ENCODE measurements at regions not wholly inside any gene's neighbourhood (a gene's known extent, or its start where the extent isn't known, plus 50 kb on each side); places are given as distances from the start of the nearest gene placed in this dataset.
"Not testable (repeated sequence)": the region's sequence is repeated elsewhere in the genome, so short reads cannot be mapped to it uniquely, and the experiment has no call there.

DNA sequence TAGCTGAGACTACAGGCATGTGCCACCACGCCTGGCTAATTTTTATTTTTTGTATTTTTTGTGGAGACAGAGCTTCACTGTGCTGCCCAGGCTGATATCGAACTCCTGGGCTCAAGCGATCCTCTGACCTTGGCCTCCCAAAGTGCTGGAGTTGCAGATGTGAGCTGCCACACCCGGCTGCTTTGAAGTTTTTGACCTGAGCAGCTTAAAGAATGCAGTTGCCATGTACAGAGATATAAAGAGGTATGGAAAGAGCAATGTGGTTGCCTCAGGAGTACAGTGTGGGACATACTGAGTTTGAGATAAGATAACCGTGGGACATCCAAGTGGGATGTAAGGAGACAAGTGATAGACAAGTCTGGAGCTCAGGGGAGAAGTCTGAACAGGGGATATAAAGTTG lies 82.7 kb upstream of the LSM14A start:
- CTCF ChIA-PET, result no interaction called here
- DNase-seq (ENCODE audit: low spot score), result no peak
- BruUV-seq (replicated peaks), result no TSS peak

DNA sequence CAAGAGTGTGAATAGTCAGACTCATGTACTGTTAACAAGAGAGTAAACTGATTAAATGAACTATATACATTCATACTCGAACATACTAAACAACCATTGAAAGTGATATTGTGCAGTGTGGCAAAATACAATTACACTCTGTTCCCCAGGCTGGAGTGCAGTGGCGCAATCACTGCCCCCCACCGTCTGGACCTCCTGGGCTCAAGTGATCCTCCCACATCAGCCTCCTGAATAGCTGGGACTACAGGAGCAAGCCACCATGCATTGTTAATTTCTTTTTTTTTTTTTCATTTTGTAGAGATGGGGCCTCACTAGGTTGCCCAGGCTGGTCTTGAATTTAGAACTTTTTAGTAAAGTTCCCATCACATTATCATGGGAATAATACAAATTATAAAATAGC lies 77.3 kb upstream of the LSM14A start:
- CTCF ChIA-PET, result no interaction called here
- no peak for DNase-seq (ENCODE audit: low spot score)
- no peak for TF ChIP-seq EZH2 (IDR thresholded peaks at IDR 0.05; ENCODE audit: borderline replicate concordance, low read depth, low read length, poor library complexity, severe bottlenecking)
- TF ChIP-seq CTCF (conservative IDR thresholded peaks at IDR 0.05; ENCODE audit: low read depth, low read length), result no peak
- Histone ChIP-seq H3K27ac (ENCODE audit: low read depth, low read length, poor library complexity, severe bottlenecking) (no peak overlapping the region), H3K9me3 (ENCODE audit: low read depth, low read length, poor library complexity, severe bottlenecking) (no peaks in the 10 kb centered on the region), H3K36me3 (ENCODE audit: insufficient read depth, low read length, poor library complexity, severe bottlenecking) (no peaks in the 10 kb centered on the region), H3K4me3 (ENCODE audit: low read depth, low read length, poor library complexity, severe bottlenecking) (no peak overlapping the region), H3K27me3 (replicated peaks; ENCODE audit: insufficient read depth, low read depth, low read length, poor library complexity) (no peaks in the 10 kb centered on the region), H3K4me1 (ENCODE audit: insufficient read depth, low read length, poor library complexity, severe bottlenecking) (no peaks in the 10 kb centered on the region)
- no TSS peak for BruUV-seq (replicated peaks)
- POLR2A ChIA-PET (ENCODE audit: low non-redundant PET), result no interaction called here
- intact Hi-C loops (cut with micrococcal nuclease; ENCODE audit: unreplicated experiment), result no loop called here

More for the DNA sequence above, 82.7 kb upstream of the LSM14A start:
- Histone ChIP-seq H3K4me1 (ENCODE audit: insufficient read depth, low read length, poor library complexity, severe bottlenecking) (no peaks in the 10 kb centered on the region), H3K27me3 (replicated peaks; ENCODE audit: insufficient read depth, low read depth, low read length, poor library complexity) (no peaks in the 10 kb centered on the region), H3K36me3 (ENCODE audit: insufficient read depth, low read length, poor library complexity, severe bottlenecking) (no peaks in the 10 kb centered on the region), H3K9me3 (ENCODE audit: low read depth, low read length, poor library complexity, severe bottlenecking) (no peaks in the 10 kb centered on the region), H3K4me3 (ENCODE audit: low read depth, low read length, poor library complexity, severe bottlenecking) (no peak overlapping the region), H3K27ac (ENCODE audit: low read depth, low read length, poor library complexity, severe bottlenecking) (no peak overlapping the region)
- intact Hi-C loops (cut with micrococcal nuclease; ENCODE audit: unreplicated experiment), result no loop called here
- POLR2A ChIA-PET (ENCODE audit: low non-redundant PET), result no interaction called here
- no peak for TF ChIP-seq CTCF (conservative IDR thresholded peaks at IDR 0.05; ENCODE audit: low read depth, low read length)
- no peak for TF ChIP-seq EZH2 (IDR thresholded peaks at IDR 0.05; ENCODE audit: borderline replicate concordance, low read depth, low read length, poor library complexity, severe bottlenecking)

GRCh38 chr19:34095411-34095810 lies 76.9 kb upstream of the LSM14A start:
- H3K9me3 ChIP-seq (ENCODE audit: low read depth, low read length, poor library complexity, severe bottlenecking); H3K27me3 ChIP-seq (replicated peaks; ENCODE audit: insufficient read depth, low read depth, low read length, poor library complexity); H3K27ac ChIP-seq (ENCODE audit: low read depth, low read length, poor library complexity, severe bottlenecking); POLR2A ChIA-PET (ENCODE audit: low non-redundant PET); BruUV-seq (replicated peaks); H3K4me1 ChIP-seq (ENCODE audit: insufficient read depth, low read length, poor library complexity, severe bottlenecking); intact Hi-C loops (cut with micrococcal nuclease; ENCODE audit: unreplicated experiment); H3K4me3 ChIP-seq (ENCODE audit: low read depth, low read length, poor library complexity, severe bottlenecking); DNase-seq (ENCODE audit: low spot score); H3K36me3 ChIP-seq (ENCODE audit: insufficient read depth, low read length, poor library complexity, severe bottlenecking): not testable (repeated sequence)
- CTCF ChIA-PET, result interaction anchor here (1.8 kb wide), 1 partner anchor 317 kb away, joined by 29 read pairs; no protein-coding TSS in a partner anchor

Measured in A673 (cell line).